HG02938 (cell line): ENCODE measurements at regions not wholly inside any gene's neighbourhood (a gene's known extent, or its start where the extent isn't known, plus 50 kb on each side); places are given as distances from the start of the nearest gene placed in this dataset.
"Not testable (repeated sequence)": the region's sequence is repeated elsewhere in the genome, so short reads cannot be mapped to it uniquely, and the experiment has no call there.

Experiments used
- ATAC-seq: cut with Tn5 transposase; IDR thresholded peaks from one replicate; pipeline ENCODE4 v1.9.1; 2021; ENCODE audit warnings: mild to moderate bottlenecking, moderate library complexity; ENCODE audit not compliant: unreplicated experiment

DNA sequence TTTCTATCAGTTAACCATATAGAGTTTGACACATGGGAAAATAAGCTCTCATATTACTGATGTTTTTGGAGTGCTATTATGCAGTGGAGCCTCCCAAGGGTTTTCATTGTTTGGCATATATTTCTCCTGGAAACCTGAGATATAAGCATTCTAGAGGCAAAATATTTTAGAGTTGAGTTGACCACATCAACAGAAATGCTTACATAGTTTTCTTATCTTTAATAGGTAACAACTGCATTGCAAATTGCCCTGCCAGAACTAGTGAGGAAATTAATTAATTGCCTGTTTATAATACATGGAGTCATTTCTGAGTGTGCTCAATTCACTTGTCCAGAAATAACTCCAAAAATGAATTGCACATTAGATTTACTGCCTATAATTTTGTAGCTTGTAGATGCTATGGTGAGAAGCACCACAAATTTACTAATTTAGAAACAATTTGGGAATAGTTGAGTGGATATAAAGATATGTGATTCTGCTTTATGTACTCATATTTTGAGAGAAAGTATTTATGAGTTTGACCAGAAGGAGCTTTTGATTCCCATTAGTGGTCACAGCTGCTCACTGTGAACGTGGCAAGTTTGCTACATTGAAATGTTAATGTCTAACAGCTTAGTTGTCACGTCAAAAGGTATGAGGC, 288.7 kb downstream of the CD109 start:
- no peak for ATAC-seq

GRCh38 chr6:73983367-73983766, 287.4 kb downstream of the CD109 start:
- ATAC-seq, result no peak

DNA sequence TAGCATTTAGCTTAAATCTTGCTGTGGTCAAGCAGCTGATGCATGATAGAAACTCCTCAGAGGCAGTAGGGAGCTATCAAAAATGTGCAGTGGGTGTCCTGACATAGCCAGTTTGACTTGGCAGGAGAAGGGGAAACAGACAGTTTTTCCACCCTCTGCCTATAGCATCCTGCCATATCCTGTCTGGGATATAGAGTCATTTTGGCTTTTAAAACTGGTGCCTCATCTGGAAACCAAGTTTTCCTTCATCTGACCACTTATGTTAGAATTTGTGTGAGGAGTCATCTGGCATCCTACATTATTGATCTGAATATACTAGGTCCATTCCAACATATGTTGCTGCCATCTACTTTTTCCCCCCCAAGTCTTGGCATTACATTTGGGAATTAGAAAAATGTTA, 284.1 kb downstream of the CD109 start:
- ATAC-seq, result no peak

DNA sequence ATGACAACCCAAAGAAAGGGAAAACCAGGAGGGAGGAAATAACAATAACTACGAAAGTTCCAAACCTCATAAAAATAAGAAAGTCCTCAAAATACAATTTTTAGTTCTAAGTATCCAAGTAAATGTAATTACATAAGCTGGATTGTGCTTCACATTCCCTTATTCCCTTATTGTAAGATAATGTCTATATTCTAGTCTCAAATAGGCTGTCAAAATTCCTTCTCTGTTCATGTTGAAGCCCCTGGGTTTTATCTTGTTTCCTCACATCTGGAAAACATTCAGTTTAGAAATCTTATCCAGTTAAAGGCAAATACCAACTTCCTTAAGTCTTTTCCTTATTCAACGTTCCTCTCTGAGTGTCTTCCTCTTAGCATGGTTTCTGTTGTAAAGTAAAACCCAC, 282.3 kb downstream of the CD109 start:
- ATAC-seq, result no peak

- ATAC-seq, result not testable (repeated sequence)
These were observed 276.5 kb downstream of the CD109 start for GRCh38 chr6:73972518-73972917.

DNA sequence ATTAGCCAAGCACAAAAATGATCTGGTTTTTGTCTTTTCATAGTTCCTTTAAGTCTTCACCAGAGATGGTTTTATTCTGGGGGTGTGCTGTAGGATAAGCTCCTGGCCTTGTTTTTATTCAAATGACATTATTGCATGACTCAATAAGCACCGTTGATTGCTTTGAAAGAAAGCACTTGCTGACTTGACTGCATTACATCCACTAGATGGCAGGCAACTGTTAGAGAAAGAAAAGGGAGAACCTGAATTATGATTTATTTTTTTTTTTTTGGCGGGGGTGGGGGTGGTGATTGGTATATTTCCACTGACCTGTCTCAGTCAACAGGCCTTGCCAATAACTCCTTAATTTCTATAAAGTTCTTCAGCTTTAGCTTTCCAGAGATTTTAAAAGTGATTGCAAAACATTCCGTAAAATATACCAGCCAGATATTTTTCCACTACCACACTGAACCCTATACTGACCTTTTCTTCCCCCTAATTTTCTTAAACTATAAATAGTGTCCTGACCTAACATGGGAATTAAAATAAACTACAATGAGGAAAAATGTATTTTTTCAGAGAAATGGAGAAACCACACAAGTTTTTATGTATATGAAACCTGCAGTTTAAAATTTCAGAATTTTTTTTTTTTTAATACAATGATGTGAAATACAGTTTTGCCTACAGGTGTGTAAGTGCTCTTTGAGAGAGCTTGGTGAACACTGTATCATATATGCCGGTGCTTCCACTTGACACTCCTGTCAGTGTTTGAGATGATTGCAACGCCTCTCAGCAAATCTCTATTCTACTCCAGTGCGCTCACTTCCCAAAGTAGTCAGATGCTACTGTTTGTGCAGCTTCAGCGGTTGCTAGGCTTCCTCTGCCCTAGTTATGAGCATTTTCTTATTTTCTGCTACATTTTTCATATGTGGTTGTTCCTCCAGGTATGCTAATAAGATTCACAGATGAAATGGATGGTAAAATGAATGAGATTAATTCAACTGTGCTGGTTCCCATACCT, 274.3 kb downstream of the CD109 start:
- peak; percentile 47 for ATAC-seq

DNA sequence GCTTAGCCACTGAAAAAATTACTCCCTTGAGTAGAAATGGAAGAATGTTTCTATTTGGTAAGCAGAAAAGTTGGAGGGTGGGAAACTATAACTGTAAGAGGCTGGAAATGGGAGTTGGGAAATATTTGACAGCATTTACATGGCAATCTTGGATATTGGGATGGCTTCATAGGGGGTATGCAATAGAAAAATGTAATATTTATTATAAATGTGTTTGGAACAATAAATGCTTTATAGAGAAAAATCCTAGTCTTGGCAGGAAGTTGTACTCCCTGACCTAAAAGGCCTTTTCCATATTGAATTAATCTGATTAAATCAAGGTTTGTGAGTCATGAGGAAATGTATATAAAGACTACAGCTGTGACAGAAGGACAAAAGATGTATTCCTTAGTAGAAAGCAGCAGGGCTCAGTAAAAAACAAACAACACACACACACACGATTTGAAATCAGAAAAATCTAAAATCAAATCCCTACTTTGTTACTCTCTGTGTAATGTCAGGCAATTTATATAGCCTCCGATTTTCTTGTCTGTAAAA, 272.3 kb downstream of the CD109 start:
- no peak for ATAC-seq

GRCh38 chr6:73965539-73966029, 269.6 kb downstream of the CD109 start:
- ATAC-seq, result no peak

DNA sequence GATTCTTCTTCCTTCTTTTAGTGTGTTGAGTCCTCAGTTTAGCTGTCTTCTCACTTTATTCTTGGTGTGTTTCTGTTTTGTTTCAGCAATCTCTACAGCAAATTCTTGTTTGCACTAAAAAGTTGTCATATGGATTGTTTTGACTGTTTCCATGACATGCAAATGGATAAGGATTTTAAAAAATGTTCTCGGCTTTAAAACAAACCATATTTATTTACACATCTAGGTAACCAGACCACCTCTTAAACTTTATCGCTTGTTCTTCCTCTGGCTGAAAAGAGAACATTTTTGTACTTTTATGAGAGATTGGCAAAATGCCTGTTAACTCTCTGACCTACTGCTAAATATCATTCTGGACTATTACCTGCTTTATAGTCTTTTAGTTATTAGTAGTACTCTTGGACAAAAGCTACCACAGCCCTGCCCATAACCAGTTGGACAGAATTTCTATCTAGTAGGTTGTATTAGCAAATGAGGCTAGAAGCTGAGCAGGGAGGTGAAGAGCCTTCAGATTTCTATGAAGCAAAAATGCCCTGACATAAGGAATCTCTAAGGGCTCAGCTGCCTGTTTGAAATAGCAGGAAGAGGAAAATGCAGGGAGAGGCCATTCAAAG, 268.3 kb downstream of the CD109 start:
- ATAC-seq, result no peak

GRCh38 chr6:73962884-73963283, 266.9 kb downstream of the CD109 start:
- ATAC-seq, result no peak

- no peak for ATAC-seq
These were observed 260.3 kb downstream of the CD109 start for GRCh38 chr6:73956305-73956704.

DNA sequence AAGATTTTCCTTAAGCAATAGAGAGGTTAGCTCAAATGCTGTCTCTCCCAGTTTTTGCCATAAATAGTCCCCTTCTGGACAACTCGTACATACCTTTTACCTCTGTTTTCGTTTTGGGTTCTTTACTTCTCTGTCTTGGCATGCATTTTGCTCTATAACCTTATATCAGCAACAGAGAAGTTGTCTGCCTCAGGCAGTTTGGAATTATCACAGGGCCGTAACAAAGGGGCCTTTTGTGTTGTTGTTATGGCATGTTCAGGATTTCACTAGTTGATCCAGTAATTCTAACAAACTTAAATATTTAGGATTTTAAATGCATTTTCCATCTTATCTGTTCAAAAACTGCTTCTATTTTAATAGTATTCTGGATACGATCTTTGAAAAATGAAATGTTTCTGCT, 259.8 kb downstream of the CD109 start:
- ATAC-seq, result no peak

DNA sequence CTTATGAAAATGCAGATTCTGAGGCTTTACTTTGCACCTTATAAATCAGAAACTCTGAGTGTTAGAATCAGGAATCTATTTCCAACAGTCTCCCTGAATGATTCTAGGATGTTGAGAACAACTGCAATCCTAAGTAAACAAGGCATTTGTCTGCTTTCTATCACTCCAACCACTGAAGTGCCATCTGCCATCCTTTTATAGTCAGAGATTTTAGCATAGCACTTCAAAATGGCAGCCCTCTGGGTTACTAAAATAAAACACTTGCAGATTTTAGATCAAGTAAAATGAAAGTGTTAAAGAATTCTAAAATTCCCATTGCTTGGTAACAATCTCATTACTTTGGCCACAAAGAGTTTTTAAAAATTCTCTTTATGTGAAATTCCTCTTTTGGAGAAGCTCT, 258.9 kb downstream of the CD109 start:
- ATAC-seq, result no peak

GRCh38 chr6:73951183-73951582, 255.2 kb downstream of the CD109 start:
- no peak for ATAC-seq

- no peak for ATAC-seq
These were observed 248.1 kb downstream of the CD109 start for GRCh38 chr6:73943930-73944652.

- ATAC-seq, result no peak
These were observed 247.4 kb downstream of the CD109 start for GRCh38 chr6:73943411-73943810.

DNA sequence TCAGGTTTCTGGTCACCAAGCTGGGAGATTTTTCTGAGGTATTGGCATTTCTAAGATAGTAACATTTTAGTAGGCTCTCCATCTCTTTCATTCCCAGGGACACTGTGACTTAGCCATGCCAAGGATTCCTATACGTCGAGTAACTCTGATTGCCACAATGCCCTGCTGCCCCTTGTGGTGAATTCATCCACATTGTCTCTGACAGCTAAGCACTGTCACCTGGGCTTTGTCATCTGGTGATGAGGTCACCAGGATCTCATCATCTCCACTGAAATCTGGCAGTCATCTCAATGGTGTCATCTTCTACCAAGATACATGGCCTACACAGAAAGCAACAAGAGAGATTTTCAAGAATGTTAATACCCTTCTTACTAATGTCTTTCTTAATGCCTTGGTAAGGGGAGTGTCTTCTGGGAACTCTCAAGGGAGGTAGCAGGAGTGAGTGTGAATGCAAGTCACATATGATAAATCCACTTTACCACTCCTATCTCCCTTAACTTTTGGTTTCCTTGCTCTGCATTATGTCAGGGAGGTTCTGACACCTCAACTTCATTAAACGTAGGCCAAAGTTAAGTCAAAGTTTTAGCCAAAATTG, 246.7 kb downstream of the CD109 start:
- ATAC-seq, result no peak

DNA sequence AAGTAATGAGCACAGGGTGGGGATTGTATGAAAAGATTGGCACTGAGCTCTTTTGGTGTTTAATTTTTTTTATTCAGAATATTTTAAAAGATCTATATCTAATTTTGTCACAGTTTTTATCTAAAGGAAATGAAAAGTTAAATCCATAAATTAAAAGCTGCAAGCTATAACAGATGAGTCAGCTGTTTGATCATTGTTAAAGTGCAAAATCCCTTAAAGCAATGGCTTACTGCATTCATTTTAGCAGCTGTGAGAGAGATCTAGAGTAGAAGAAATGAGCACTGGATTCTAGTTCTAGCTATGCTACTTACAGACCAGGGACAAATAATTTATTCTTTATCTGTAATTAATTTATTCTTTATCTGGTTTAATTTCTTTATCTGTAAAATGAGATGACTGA, 245.9 kb downstream of the CD109 start:
- no peak for ATAC-seq

- ATAC-seq, result no peak
These were observed 241.8 kb downstream of the CD109 start for GRCh38 chr6:73937805-73938204.

- ATAC-seq, result no peak
These were observed 236.9 kb downstream of the CD109 start for GRCh38 chr6:73932866-73933265.
